ENCODE measurements at regions not wholly inside any gene's neighbourhood (a gene's known extent, or its start where the extent isn't known, plus 50 kb on each side); places are given as distances from the start of the nearest gene placed in this dataset.

DNA sequence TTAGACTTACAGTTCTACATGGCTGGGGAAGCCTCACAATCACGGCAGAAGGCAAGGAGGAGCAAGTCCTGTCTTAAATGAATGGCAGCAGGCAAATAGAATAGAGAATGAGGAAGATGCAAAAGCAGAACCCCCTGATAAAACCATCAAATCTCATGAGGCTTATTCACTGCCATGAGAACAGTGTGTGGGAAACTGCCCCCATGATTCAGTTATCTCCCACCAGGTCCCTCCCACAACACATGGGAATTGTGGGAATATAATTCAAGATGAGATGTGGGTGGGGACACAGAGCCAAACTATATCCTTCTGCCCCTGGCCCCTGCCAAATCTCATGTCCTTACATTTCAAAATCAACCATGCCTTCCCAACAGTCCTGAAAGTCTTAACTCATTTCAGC lies 367.1 kb downstream of the MED10 start:
- Histone ChIP-seq H3K4me1 (no peaks in the 10 kb centered on the region), H3K36me3 (no peaks in the 10 kb centered on the region), H3K27ac (no peak overlapping the region), H3K4me3 (replicated peaks in 1 of 3) (no peak overlapping the region), H3K9me3 (no peaks in the 10 kb centered on the region), H3K27me3 (no peaks in the 10 kb centered on the region)
- intact Hi-C loops (cut with DNase I) = no loop called here
- 55 to 63% methylated on average over 1 of the region's 1 CpG for WGBS, 2 donors
- TF ChIP-seq, protein P1, sequence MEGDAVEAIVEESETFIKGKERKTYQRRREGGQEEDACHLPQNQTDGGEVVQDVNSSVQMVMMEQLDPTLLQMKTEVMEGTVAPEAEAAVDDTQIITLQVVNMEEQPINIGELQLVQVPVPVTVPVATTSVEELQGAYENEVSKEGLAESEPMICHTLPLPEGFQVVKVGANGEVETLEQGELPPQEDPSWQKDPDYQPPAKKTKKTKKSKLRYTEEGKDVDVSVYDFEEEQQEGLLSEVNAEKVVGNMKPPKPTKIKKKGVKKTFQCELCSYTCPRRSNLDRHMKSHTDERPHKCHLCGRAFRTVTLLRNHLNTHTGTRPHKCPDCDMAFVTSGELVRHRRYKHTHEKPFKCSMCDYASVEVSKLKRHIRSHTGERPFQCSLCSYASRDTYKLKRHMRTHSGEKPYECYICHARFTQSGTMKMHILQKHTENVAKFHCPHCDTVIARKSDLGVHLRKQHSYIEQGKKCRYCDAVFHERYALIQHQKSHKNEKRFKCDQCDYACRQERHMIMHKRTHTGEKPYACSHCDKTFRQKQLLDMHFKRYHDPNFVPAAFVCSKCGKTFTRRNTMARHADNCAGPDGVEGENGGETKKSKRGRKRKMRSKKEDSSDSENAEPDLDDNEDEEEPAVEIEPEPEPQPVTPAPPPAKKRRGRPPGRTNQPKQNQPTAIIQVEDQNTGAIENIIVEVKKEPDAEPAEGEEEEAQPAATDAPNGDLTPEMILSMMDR (IDR thresholded peaks at IDR 0.05) = no peak
- TF ChIP-seq POLR2A (IDR thresholded peaks at IDR 0.05) = no peak
- no peak for DNase-seq

DNA sequence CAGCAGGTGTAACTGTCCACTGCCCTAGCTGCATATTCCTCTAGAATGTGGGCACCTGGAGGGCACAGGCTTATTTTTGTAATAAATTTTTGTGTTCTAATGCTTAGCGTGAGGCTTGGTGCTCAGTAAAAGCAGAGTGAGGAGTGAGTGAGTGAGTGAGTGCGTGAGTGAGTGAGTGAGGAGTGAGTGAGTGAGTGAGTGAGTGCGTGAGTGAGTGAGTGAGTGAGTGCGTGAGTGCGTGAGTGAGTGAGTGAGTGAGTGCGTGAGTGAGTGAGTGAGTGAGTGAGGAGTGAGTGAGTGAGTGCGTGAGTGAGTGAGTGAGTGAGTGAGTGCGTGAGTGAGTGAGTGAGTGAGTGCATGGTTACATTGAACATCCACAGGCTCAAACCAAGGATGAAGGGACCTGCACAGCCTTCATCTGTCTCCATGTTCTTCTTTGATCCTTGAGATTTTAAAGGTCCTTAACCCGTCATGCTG lies 371.5 kb downstream of the MED10 start:
- intact Hi-C loops (cut with DNase I) = no loop called here
- WGBS, 2 donors = 73 to 82% methylated on average over 8 to 9 of the region's 9 CpGs
- H3K27me3 ChIP-seq = no peaks in the 10 kb centered on the region
- H3K4me3 ChIP-seq (replicated peaks in 1 of 3) = no peak overlapping the region
- H3K27ac ChIP-seq = no peak overlapping the region
- TF ChIP-seq, protein P1 (IDR thresholded peaks at IDR 0.05) = no peak
- TF ChIP-seq POLR2A (IDR thresholded peaks at IDR 0.05) = no peak
- no peaks in the 10 kb centered on the region for H3K9me3 ChIP-seq
- no peaks in the 10 kb centered on the region for H3K4me1 ChIP-seq
- H3K36me3 ChIP-seq = no peaks in the 10 kb centered on the region
- no peak for DNase-seq

DNA sequence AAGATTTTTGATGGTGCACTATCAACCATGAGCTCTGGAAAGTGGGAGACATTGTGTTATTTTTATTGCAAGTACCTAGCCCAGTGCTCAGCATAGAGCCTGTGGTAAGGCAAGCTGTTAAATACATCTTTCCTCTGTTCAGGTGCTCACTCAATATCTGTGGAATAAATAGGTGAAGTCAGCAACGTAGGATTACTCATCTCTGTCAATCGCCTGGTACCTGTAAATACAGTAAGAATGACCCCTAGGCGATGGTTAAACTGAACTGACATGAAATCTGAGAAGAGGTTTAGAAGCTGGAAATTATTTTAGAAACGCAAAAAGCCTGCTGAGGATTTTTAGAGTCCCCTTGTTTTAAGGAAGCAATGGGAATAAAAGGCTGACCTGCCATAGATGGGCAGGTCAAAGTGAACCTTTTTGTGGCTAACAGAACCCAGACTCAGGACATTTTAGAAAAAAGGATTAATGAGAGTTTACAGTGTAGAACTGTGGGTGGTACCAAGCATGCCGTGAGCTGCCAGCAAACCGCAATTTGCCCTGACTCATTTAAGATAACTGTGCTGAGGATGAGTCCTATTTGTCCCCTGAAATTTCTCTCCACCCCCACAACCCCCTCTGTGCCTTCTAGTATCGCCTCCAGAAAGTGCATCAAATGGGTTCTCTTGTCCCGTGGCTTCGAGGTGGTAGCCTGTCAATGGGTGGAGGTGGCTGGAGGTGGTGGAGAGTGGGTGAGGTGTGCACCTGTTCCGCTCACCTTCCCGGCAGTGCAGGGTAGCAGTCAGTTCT lies 375.1 kb downstream of the MED10 start:
- Histone ChIP-seq H3K4me1 (no peaks in the 10 kb centered on the region), H3K9me3 (no peaks in the 10 kb centered on the region), H3K27ac (no peak overlapping the region), H3K27me3 (no peaks in the 10 kb centered on the region), H3K36me3 (no peaks in the 10 kb centered on the region), H3K4me3 (replicated peaks in 1 of 3) (no peak overlapping the region)
- intact Hi-C loops (cut with DNase I) = no loop called here
- DNase-seq = no peak
- TF ChIP-seq, protein P1 (IDR thresholded peaks at IDR 0.05) = no peak
- no peak for TF ChIP-seq POLR2A (IDR thresholded peaks at IDR 0.05)
- WGBS, 2 donors = 78 to 81% methylated on average over 11 of the region's 11 CpGs

DNA sequence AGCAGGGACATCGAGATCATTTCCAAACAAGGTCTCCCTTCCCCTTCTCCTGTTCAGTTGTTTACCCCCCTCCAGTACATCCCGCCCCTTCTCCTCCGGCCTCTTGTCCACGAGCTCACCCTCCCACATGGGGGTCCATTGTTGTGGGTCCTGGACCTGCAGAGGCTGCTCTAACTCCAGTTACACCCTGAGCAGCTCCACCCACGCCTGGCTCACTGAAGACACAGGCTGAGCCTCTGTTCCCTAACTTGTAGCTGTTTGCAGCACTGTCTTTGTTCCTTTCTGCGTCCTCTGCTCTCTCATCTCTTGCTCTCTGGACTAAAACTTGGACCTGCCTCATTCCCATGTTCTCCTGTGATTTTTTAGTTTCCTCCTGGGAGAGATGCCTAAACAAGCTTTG lies 377.5 kb downstream of the MED10 start:
- no peaks in the 10 kb centered on the region for H3K27me3 ChIP-seq
- no peak for TF ChIP-seq POLR2A (IDR thresholded peaks at IDR 0.05)
- TF ChIP-seq, protein P1 (IDR thresholded peaks at IDR 0.05) = no peak
- H3K4me3 ChIP-seq (replicated peaks in 1 of 3) = no peak overlapping the region
- no peak for DNase-seq
- H3K27ac ChIP-seq = no peak overlapping the region
- no peaks in the 10 kb centered on the region for H3K9me3 ChIP-seq
- no peaks in the 10 kb centered on the region for H3K36me3 ChIP-seq
- 50 to 53% methylated on average over 6 of the region's 6 CpGs for WGBS, 2 donors
- H3K4me1 ChIP-seq = no peaks in the 10 kb centered on the region
- intact Hi-C loops (cut with DNase I) = no loop called here

DNA sequence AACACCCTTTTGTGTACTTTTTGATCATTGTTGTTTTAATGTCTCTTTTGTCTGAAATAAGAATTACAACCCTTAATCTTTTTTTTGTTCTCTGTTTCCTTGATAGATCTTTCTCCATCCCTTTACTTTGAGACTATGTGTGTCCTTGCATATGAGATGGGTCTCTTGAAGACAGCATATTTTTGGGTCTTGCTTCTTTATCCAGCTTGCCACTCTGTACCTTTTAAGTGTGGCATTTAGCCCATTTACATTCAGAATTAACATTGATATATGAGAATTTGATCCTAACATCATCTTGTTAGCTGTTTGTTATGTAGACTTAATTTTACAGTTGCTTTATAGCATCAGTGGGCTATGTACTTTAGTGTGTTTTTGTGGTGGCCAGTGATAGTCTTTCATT lies 382.5 kb downstream of the MED10 start:
- no peaks in the 10 kb centered on the region for H3K9me3 ChIP-seq
- H3K4me3 ChIP-seq (replicated peaks in 1 of 3) = no peak overlapping the region
- no peaks in the 10 kb centered on the region for H3K27me3 ChIP-seq
- H3K27ac ChIP-seq = no peak overlapping the region
- intact Hi-C loops (cut with DNase I) = no loop called here
- no peaks in the 10 kb centered on the region for H3K4me1 ChIP-seq
- no peak for TF ChIP-seq POLR2A (IDR thresholded peaks at IDR 0.05)
- DNase-seq = no peak
- H3K36me3 ChIP-seq = no peaks in the 10 kb centered on the region

Measured in thyroid gland (tissue), 4 donors.